A673 (cell line): ENCODE measurements at regions not wholly inside any gene's neighbourhood (a gene's known extent, or its start where the extent isn't known, plus 50 kb on each side); places are given as distances from the start of the nearest gene placed in this dataset.

ENCODE experiments used
- CTCF ChIP-seq: fragments of 300-800, 200-600 bp; sonication (generic); conservative IDR thresholded peaks from 2 replicates; pipeline ENCODE4 v1.5.1; 2017; ENCODE audit warnings: low read depth, mild to moderate bottlenecking, antibody characterized with exemption, low read length, moderate library complexity, mixed read lengths
- EZH2 ChIP-seq: fragments of 200-600 bp; sonication (generic); IDR thresholded peaks from 2 replicates; pipeline ENCODE4 v1.6.1; 2017; ENCODE audit warnings: borderline replicate concordance, low read depth, mild to moderate bottlenecking, mixed read lengths, antibody characterized with exemption, low read length; ENCODE audit not compliant: poor library complexity, severe bottlenecking

DNA sequence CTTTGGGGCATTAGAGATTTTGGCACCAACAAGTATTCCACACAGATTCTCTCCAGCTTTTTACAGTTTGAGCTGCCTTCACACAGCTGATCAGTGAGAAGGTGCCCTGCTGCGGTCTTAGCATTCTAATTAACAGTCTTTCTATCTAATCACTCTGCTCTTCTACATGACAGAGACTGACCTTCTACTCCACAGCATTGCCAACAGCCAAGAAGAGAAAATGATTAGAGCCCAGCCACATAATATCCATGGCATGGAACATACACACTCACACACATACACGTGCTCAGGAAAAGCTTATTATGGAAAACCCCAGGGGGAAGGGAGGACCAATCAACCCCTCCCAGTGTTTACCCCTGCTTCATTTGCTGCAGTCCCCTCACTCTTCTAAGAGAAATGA lies 76.1 kb upstream of the PPP2R3A start:
- no peak for TF ChIP-seq CTCF
- no peak for TF ChIP-seq EZH2
